ENCODE measurements at regions not wholly inside any gene's neighbourhood (a gene's known extent, or its start where the extent isn't known, plus 50 kb on each side); places are given as distances from the start of the nearest gene placed in this dataset.

GRCh38 chr2:53257287-53257686 is 510.3 kb upstream of the CHAC2 start (continued):
- TF ChIP-seq EZH2 (IDR thresholded peaks at IDR 0.05; ENCODE audit: low read depth, unreplicated experiment): no peak
- TF ChIP-seq ETS1 (IDR thresholded peaks at IDR 0.05): no peak
- no peak for TF ChIP-seq STAT1 (IDR thresholded peaks at IDR 0.05; ENCODE audit: unreplicated experiment)
- TF ChIP-seq NANOG (IDR thresholded peaks at IDR 0.05; ENCODE audit: borderline replicate concordance): no peak

- H3K27me3 Mint-ChIP-seq (ENCODE audit: insufficient read depth, low read depth, poor library complexity): peaks cover 3% of the 10 kb centered on the region
- no peaks in the 10 kb centered on the region for H3K79me2 ChIP-seq (replicated peaks; ENCODE audit: insufficient read depth)
- H3F3A ChIP-seq (replicated peaks; ENCODE audit: low read depth): no peaks in the 10 kb centered on the region
- H3K4me1 ChIP-seq (ENCODE audit: insufficient read depth): no peaks in the 10 kb centered on the region; the same call in 1 of the 2 replicates
- H3K9me2 ChIP-seq (ENCODE audit: insufficient read depth): no peaks in the 10 kb centered on the region
- no peak overlapping the region for H3K4me3 ChIP-seq
- no peaks in the 10 kb centered on the region for H3K27me3 ChIP-seq (ENCODE audit: insufficient read depth)
- H3K36me3 Mint-ChIP-seq (ENCODE audit: low read depth): no peaks in the 10 kb centered on the region
- DNase-seq (ENCODE audit: low spot score) (no peak), ATAC-seq (no peak)
- H3K9me3 Mint-ChIP-seq: peaks cover 5% of the 10 kb centered on the region; the same call in 2 of the 3 replicates
- no peaks in the 10 kb centered on the region for H3K36me3 ChIP-seq (ENCODE audit: insufficient read depth)
- peaks cover 11% of the 10 kb centered on the region for H3K4me1 Mint-ChIP-seq
- no peaks in the 10 kb centered on the region for H4K20me1 ChIP-seq (replicated peaks; ENCODE audit: insufficient read depth)
- H3K27ac ChIP-seq (ENCODE audit: low read depth): no peak overlapping the region
- no peak overlapping the region for H3K27ac Mint-ChIP-seq
- H3K4me2 ChIP-seq: no peak overlapping the region
- no peak overlapping the region for H2AFZ ChIP-seq
- no peak overlapping the region for H3K4me3 Mint-ChIP-seq
- no peak for TF ChIP-seq POLR2AphosphoS5 (IDR thresholded peaks at IDR 0.05; ENCODE audit: low read depth)
- TF ChIP-seq JUNB (IDR thresholded peaks at IDR 0.05; ENCODE audit: unreplicated experiment): no peak
- no peak for TF ChIP-seq STAT1 (IDR thresholded peaks at IDR 0.05; ENCODE audit: unreplicated experiment)
- no peak for TF ChIP-seq ZNF114 (CRISPR knock-in tag; IDR thresholded peaks at IDR 0.05)
- no peak for TF ChIP-seq EZH2phosphoT487 (IDR thresholded peaks at IDR 0.05; ENCODE audit: unreplicated experiment)
- TF ChIP-seq REST (IDR thresholded peaks at IDR 0.05; ENCODE audit: unreplicated experiment): no peak
- TF ChIP-seq ETS1 (IDR thresholded peaks at IDR 0.05): no peak
- no peak for TF ChIP-seq CTCF (conservative IDR thresholded peaks at IDR 0.05; ENCODE audit: low read depth in 2 of 2)
- no peak for TF ChIP-seq NANOG (IDR thresholded peaks at IDR 0.05; ENCODE audit: borderline replicate concordance)
- TF ChIP-seq ZNF331 (CRISPR knock-in tag; IDR thresholded peaks at IDR 0.05; ENCODE audit: low read depth): no peak
- no peak for TF ChIP-seq EZH2 (IDR thresholded peaks at IDR 0.05; ENCODE audit: low read depth, unreplicated experiment)
Observed at GRCh38 chr2:53253244-53253643, 514.4 kb upstream of the CHAC2 start.

All from GM23338 (cell line).